HL-60/S4 (cell line): ENCODE measurements at regions not wholly inside any gene's neighbourhood (a gene's known extent, or its start where the extent isn't known, plus 50 kb on each side); places are given as distances from the start of the nearest gene placed in this dataset.
"Not testable (repeated sequence)": the region's sequence is repeated elsewhere in the genome, so short reads cannot be mapped to it uniquely, and the experiment has no call there.

Experiments used
- in situ Hi-C: fragments of 300-500 bp; cut with MboI; formaldehyde crosslinking; loops from 2 replicates; pipeline ENCODE4 v1.14.3; 2022; ENCODE audit warnings: low sequenced_read_pairs

- in situ Hi-C loops = no loop called here
These were observed 178.9 kb upstream of the FANCL start for GRCh38 chr2:58419983-58420382.

GRCh38 chr2:58416696-58417095 is 175.6 kb upstream of the FANCL start:
- in situ Hi-C loops = no loop called here

- in situ Hi-C loops = no loop called here
These were observed 173.4 kb upstream of the FANCL start for GRCh38 chr2:58414506-58414905.

- in situ Hi-C loops = no loop called here
These were observed 169.4 kb upstream of the FANCL start for GRCh38 chr2:58410549-58410948.

- in situ Hi-C loops = no loop called here
These were observed 166.4 kb upstream of the FANCL start for GRCh38 chr2:58407487-58407886.

GRCh38 chr2:58405341-58405740 is 164.2 kb upstream of the FANCL start:
- in situ Hi-C loops = no loop called here

- in situ Hi-C loops = no loop called here
These were observed 160.8 kb upstream of the FANCL start for GRCh38 chr2:58401936-58402335.

- in situ Hi-C loops = no loop called here
These were observed 157.3 kb upstream of the FANCL start for GRCh38 chr2:58398406-58398805.

GRCh38 chr2:58387701-58388100 is 146.6 kb upstream of the FANCL start:
- in situ Hi-C loops = no loop called here

- in situ Hi-C loops = not testable (repeated sequence)
These were observed 145.8 kb upstream of the FANCL start for GRCh38 chr2:58386904-58387303.

GRCh38 chr2:58378152-58378551 is 137.0 kb upstream of the FANCL start:
- in situ Hi-C loops = no loop called here

GRCh38 chr2:58377181-58377580 is 136.1 kb upstream of the FANCL start:
- in situ Hi-C loops = no loop called here

GRCh38 chr2:58376592-58376991 is 135.5 kb upstream of the FANCL start:
- in situ Hi-C loops = no loop called here

- in situ Hi-C loops = no loop called here
These were observed 128.5 kb upstream of the FANCL start for GRCh38 chr2:58369594-58369993.

- in situ Hi-C loops = no loop called here
These were observed 123.0 kb upstream of the FANCL start for GRCh38 chr2:58364098-58364497.

GRCh38 chr2:58358026-58358425 is 116.9 kb upstream of the FANCL start:
- in situ Hi-C loops = no loop called here

- in situ Hi-C loops = no loop called here
These were observed 116.4 kb upstream of the FANCL start for GRCh38 chr2:58357521-58357920.

- in situ Hi-C loops = no loop called here
These were observed 113.1 kb upstream of the FANCL start for GRCh38 chr2:58354230-58354629.

- in situ Hi-C loops = no loop called here
These were observed 109.4 kb upstream of the FANCL start for GRCh38 chr2:58350484-58350883.

GRCh38 chr2:58347810-58348209 is 106.7 kb upstream of the FANCL start:
- in situ Hi-C loops = no loop called here

- in situ Hi-C loops = no loop called here
These were observed 99.9 kb upstream of the FANCL start for GRCh38 chr2:58341047-58341446.

- in situ Hi-C loops = no loop called here
These were observed 98.6 kb upstream of the FANCL start for GRCh38 chr2:58339548-58340243.

- in situ Hi-C loops = no loop called here
These were observed 95.3 kb upstream of the FANCL start for GRCh38 chr2:58336416-58336815.
